ENCODE measurements at regions not wholly inside any gene's neighbourhood (a gene's known extent, or its start where the extent isn't known, plus 50 kb on each side); places are given as distances from the start of the nearest gene placed in this dataset.

DNA sequence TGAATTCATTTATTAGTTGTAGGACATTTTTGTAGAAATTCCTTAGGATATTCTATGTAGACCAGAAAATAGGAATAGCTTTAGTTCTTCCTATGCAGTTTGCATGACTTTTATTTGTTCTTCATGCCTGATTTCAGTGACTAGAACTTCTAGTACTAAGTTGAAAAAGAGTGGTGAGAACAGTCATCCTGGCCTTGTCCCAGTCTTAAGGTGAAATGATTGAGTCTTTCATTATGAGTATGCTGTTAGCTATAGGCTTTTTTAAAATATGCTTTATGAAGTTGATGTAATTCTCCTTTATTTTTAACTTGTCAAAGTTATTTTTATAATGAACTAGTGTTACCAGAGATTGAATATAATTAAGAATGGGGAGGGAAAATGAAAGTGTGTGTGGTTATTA is 690.1 kb upstream of the KLHL1 start:
- Histone ChIP-seq H3K4me1 (ENCODE audit: low read length) (peaks cover 21% of the 10 kb centered on the region), H3K4me3 (ENCODE audit: low read length) (no peak overlapping the region), H3K27me3 (ENCODE audit: low read depth, low read length) (no peaks in the 10 kb centered on the region), H3K79me2 (ENCODE audit: low read length) (no peaks in the 10 kb centered on the region), H3K9ac (ENCODE audit: low read length) (no peak overlapping the region), H3K4me2 (ENCODE audit: low read length) (peak overlapping the region; percentile 27), H2AFZ (ENCODE audit: low read depth, low read length) (no peak overlapping the region), H3K9me3 (ENCODE audit: insufficient read depth, low read length) (no peaks in the 10 kb centered on the region), H3K27ac (ENCODE audit: low read length) (no peak overlapping the region), H4K20me1 (ENCODE audit: insufficient read depth, low read length) (no peaks in the 10 kb centered on the region), H3K36me3 (replicated peaks; ENCODE audit: low read depth, low read length) (no peaks in the 10 kb centered on the region)
- no peak for TF ChIP-seq EZH2phosphoT487 (IDR thresholded peaks at IDR 0.05; ENCODE audit: low read depth)
- TF ChIP-seq CTCF (IDR thresholded peaks at IDR 0.05; ENCODE audit: low read depth, low read length), result no peak

DNA sequence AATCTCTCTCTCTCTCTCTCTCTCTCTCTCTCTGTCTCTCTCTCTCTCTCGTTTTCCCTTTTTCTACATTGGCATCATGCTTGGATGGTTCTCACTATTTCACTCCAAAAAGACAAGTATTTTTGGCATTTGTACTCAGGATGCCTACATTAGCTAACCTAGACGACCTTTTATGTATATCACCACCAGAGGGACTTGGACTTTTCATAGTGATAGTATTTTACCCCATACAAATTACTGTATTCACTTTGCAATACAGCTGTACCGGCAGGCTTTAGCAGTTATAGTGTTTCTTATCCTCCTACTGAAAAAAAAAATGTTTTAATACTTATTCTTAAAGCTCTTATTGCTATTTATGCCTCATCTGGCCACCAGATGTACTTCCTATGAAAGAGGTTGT is 687.2 kb upstream of the KLHL1 start:
- peaks cover 20% of the 10 kb centered on the region for H3K4me1 ChIP-seq (ENCODE audit: low read length)
- H2AFZ ChIP-seq (ENCODE audit: low read depth, low read length), result 0 out of 2 replicates have a peak overlapping the region, but pooled peaks have one; percentile 22

GRCh38 chr13:70792121-70792520 is 683.9 kb upstream of the KLHL1 start:
- H3K4me3 ChIP-seq (ENCODE audit: low read length), result no peak overlapping the region
- peaks cover 8% of the 10 kb centered on the region for H3K4me1 ChIP-seq (ENCODE audit: low read length)

More for the DNA sequence above, 687.2 kb upstream of the KLHL1 start:
- Histone ChIP-seq H3K79me2 (ENCODE audit: low read length) (no peaks in the 10 kb centered on the region), H3K27me3 (ENCODE audit: low read depth, low read length) (no peaks in the 10 kb centered on the region), H3K9me3 (ENCODE audit: insufficient read depth, low read length) (no peaks in the 10 kb centered on the region), H3K36me3 (replicated peaks; ENCODE audit: low read depth, low read length) (no peaks in the 10 kb centered on the region), H3K4me3 (ENCODE audit: low read length) (no peak overlapping the region), H3K27ac (ENCODE audit: low read length) (no peak overlapping the region), H4K20me1 (ENCODE audit: insufficient read depth, low read length) (no peaks in the 10 kb centered on the region), H3K9ac (ENCODE audit: low read length) (no peak overlapping the region), H3K4me2 (ENCODE audit: low read length) (0 out of 2 replicates have a peak overlapping the region, but pooled peaks have one; percentile 19)
- peak; percentile 53 for TF ChIP-seq CTCF (IDR thresholded peaks at IDR 0.05; ENCODE audit: low read depth, low read length)
- no peak for TF ChIP-seq EZH2phosphoT487 (IDR thresholded peaks at IDR 0.05; ENCODE audit: low read depth)

DNA sequence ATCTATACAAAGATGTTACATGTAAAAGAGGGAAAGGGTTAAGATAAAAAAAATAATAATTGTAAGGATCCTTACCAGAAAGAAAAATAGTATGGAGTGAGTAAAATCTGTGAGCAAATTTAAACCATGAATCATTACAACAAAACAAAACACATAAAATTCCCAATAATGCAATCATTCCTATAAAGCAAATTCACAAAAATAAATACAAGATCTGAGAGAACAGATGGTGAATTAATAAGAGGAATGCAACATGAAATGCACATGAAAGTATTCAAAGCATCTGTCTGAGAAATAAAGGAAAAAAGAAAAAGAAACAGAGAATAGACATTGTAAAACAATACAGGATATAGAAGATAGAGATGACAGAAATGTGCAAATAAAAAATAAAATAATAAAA is 681.5 kb upstream of the KLHL1 start:
- Histone ChIP-seq H3K4me1 (ENCODE audit: low read length) (no peaks in the 10 kb centered on the region), H3K9ac (ENCODE audit: low read length) (no peak overlapping the region), H3K27me3 (ENCODE audit: low read depth, low read length) (no peaks in the 10 kb centered on the region), H3K79me2 (ENCODE audit: low read length) (no peaks in the 10 kb centered on the region), H3K4me2 (ENCODE audit: low read length) (no peak overlapping the region), H3K27ac (ENCODE audit: low read length) (no peak overlapping the region), H3K36me3 (replicated peaks; ENCODE audit: low read depth, low read length) (no peaks in the 10 kb centered on the region), H3K9me3 (ENCODE audit: insufficient read depth, low read length) (no peaks in the 10 kb centered on the region), H4K20me1 (ENCODE audit: insufficient read depth, low read length) (no peaks in the 10 kb centered on the region), H2AFZ (ENCODE audit: low read depth, low read length) (no peak overlapping the region), H3K4me3 (ENCODE audit: low read length) (no peak overlapping the region)
- TF ChIP-seq CTCF (IDR thresholded peaks at IDR 0.05; ENCODE audit: low read depth, low read length), result no peak
- no peak for TF ChIP-seq EZH2phosphoT487 (IDR thresholded peaks at IDR 0.05; ENCODE audit: low read depth)

More at GRCh38 chr13:70792121-70792520, 683.9 kb upstream of the KLHL1 start:
- no peaks in the 10 kb centered on the region for H3K27me3 ChIP-seq (ENCODE audit: low read depth, low read length)
- no peak overlapping the region for H3K9ac ChIP-seq (ENCODE audit: low read length)
- H4K20me1 ChIP-seq (ENCODE audit: insufficient read depth, low read length), result no peaks in the 10 kb centered on the region
- H3K4me2 ChIP-seq (ENCODE audit: low read length), result peak overlapping the region; percentile 4; the same call in 1 of the 2 replicates
- no peak overlapping the region for H3K27ac ChIP-seq (ENCODE audit: low read length)
- TF ChIP-seq CTCF (IDR thresholded peaks at IDR 0.05; ENCODE audit: low read depth, low read length), result peak; percentile 48
- no peak for TF ChIP-seq EZH2phosphoT487 (IDR thresholded peaks at IDR 0.05; ENCODE audit: low read depth)
- H3K9me3 ChIP-seq (ENCODE audit: insufficient read depth, low read length), result no peaks in the 10 kb centered on the region
- H3K79me2 ChIP-seq (ENCODE audit: low read length), result no peaks in the 10 kb centered on the region
- H3K36me3 ChIP-seq (replicated peaks; ENCODE audit: low read depth, low read length), result no peaks in the 10 kb centered on the region
- H2AFZ ChIP-seq (ENCODE audit: low read depth, low read length), result peak overlapping the region; percentile 42; the same call in 1 of the 2 replicates

Data from OCI-LY3 (cell line).